ENCODE measurements at regions not wholly inside any gene's neighbourhood (a gene's known extent, or its start where the extent isn't known, plus 50 kb on each side); places are given as distances from the start of the nearest gene placed in this dataset.

GRCh38 chr10:131437556-131438475 is 126.3 kb upstream of the TCERG1L start:
- Histone ChIP-seq H4K20me1 (ENCODE audit: insufficient read depth, low read length) (no peaks in the 10 kb centered on the region), H3K4me1 (ENCODE audit: control insufficient read depth in 1 of 2, insufficient read depth in 2 of 2, low read length in 2 of 2) (no peaks in the 10 kb centered on the region), H3K27ac (ENCODE audit: low read depth in 1 of 2, low read length in 2 of 2) (no peak overlapping the region), H3K79me2 (ENCODE audit: insufficient read depth, low read length) (no peaks in the 10 kb centered on the region), H3K4me2 (replicated peaks; ENCODE audit: extremely low read depth, low read length, poor library complexity, severe bottlenecking) (no peak overlapping the region), H3K9ac (ENCODE audit: insufficient read depth, low read length, poor library complexity, severe bottlenecking) (no peak overlapping the region), H3K36me3 (replicated peaks in 1 of 2; ENCODE audit: control insufficient read depth in 1 of 2, insufficient read depth in 2 of 2, low read length in 2 of 2) (no peaks in the 10 kb centered on the region), H3K27me3 (ENCODE audit: control insufficient read depth in 2 of 2, insufficient read depth in 2 of 2, low read length in 2 of 2) (no peaks in the 10 kb centered on the region), H2AFZ (ENCODE audit: insufficient read depth, low read depth, low read length, poor library complexity, severe bottlenecking) (no peak overlapping the region), H3K4me3 (replicated peaks in 1 of 3; ENCODE audit: low read depth in 2 of 3, low read length in 3 of 3) (no peak overlapping the region), H3K9me3 (replicated peaks in 1 of 2; ENCODE audit: control insufficient read depth in 1 of 2, insufficient read depth in 1 of 2, low read length in 2 of 2) (no peaks in the 10 kb centered on the region)
- Mint-ChIP-seq H3K27me3 (ENCODE audit: low read depth in 3 of 3) (peaks cover 0 to 10% (median 9%) of the 10 kb centered on the region in 3 donors), H3K27ac (no peak overlapping the region), H3K4me3 (no peak overlapping the region), H3K4me1 (no peaks in the 10 kb centered on the region), H3K9me3 (no peaks in the 10 kb centered on the region), H3K36me3 (no peaks in the 10 kb centered on the region)
- no peak for TF ChIP-seq CTCF (IDR thresholded peaks at IDR 0.05)
- intact Hi-C loops (cut with micrococcal nuclease), result no loop called here
- DNase-seq, result no peak
- 89% methylated on average over 13 of the region's 13 CpGs for WGBS (ENCODE audit: insufficient coverage)

- Mint-ChIP-seq H3K36me3 (no peaks in the 10 kb centered on the region), H3K27ac (no peak overlapping the region), H3K4me3 (no peak overlapping the region), H3K27me3 (ENCODE audit: low read depth in 3 of 3) (peaks cover 0 to 11% (median 9%) of the 10 kb centered on the region in 3 donors), H3K9me3 (no peaks in the 10 kb centered on the region), H3K4me1 (no peaks in the 10 kb centered on the region)
- DNase-seq, result no peak
- WGBS (ENCODE audit: insufficient coverage), result 75% methylated on average over 4 of the region's 4 CpGs
- Histone ChIP-seq H3K4me2 (replicated peaks; ENCODE audit: extremely low read depth, low read length, poor library complexity, severe bottlenecking) (no peak overlapping the region), H3K27me3 (ENCODE audit: control insufficient read depth in 2 of 2, insufficient read depth in 2 of 2, low read length in 2 of 2) (no peaks in the 10 kb centered on the region), H3K79me2 (ENCODE audit: insufficient read depth, low read length) (no peaks in the 10 kb centered on the region), H3K4me1 (ENCODE audit: control insufficient read depth in 1 of 2, insufficient read depth in 2 of 2, low read length in 2 of 2) (no peaks in the 10 kb centered on the region), H3K36me3 (replicated peaks in 1 of 2; ENCODE audit: control insufficient read depth in 1 of 2, insufficient read depth in 2 of 2, low read length in 2 of 2) (no peaks in the 10 kb centered on the region), H3K27ac (ENCODE audit: low read depth in 1 of 2, low read length in 2 of 2) (no peak overlapping the region), H3K9ac (ENCODE audit: insufficient read depth, low read length, poor library complexity, severe bottlenecking) (no peak overlapping the region), H2AFZ (ENCODE audit: insufficient read depth, low read depth, low read length, poor library complexity, severe bottlenecking) (no peak overlapping the region), H3K4me3 (replicated peaks in 1 of 3; ENCODE audit: low read depth in 2 of 3, low read length in 3 of 3) (no peak overlapping the region), H4K20me1 (ENCODE audit: insufficient read depth, low read length) (no peaks in the 10 kb centered on the region), H3K9me3 (replicated peaks in 1 of 2; ENCODE audit: control insufficient read depth in 1 of 2, insufficient read depth in 1 of 2, low read length in 2 of 2) (no peaks in the 10 kb centered on the region)
- no peak for TF ChIP-seq CTCF (IDR thresholded peaks at IDR 0.05)
- intact Hi-C loops (cut with micrococcal nuclease), result no loop called here
Measured at GRCh38 chr10:131438665-131439064, 127.1 kb upstream of the TCERG1L start.

Data from CD14-positive monocyte (primary cell).